ENCODE measurements at regions not wholly inside any gene's neighbourhood (a gene's known extent, or its start where the extent isn't known, plus 50 kb on each side); places are given as distances from the start of the nearest gene placed in this dataset.

GRCh38 chr12:3432176-3432742 lies 58.7 kb upstream of the PRMT8 start:
- H2BK12ac ChIP-seq (ENCODE audit: insufficient read length, low read depth, low read length) = no peak overlapping the region
- H3K27ac Mint-ChIP-seq = peak overlapping the region; percentile 2 to 65 (median 32); a peak in 4 of 7 replicates
- no peak overlapping the region for H3K56ac ChIP-seq (ENCODE audit: insufficient read length, low read depth, low read length)
- no peaks in the 10 kb centered on the region for H3K9me3 ChIP-seq (ENCODE audit: control insufficient read depth, low read depth, low read length)
- H4K20me1 ChIP-seq (ENCODE audit: control insufficient read depth, insufficient read depth, insufficient read length) = no peaks in the 10 kb centered on the region
- no peak overlapping the region for H4K91ac ChIP-seq (ENCODE audit: insufficient read length, low read depth, low read length)
- H3K4me1 Mint-ChIP-seq = peaks cover 38 to 49% of the 10 kb centered on the region in 2 experiments
- H2BK5ac ChIP-seq (ENCODE audit: insufficient read length, low read length) = no peak overlapping the region
- H4K8ac ChIP-seq (replicated peaks; ENCODE audit: insufficient read length, low read depth, low read length) = no peak overlapping the region
- H3K4me3 Mint-ChIP-seq = no peak overlapping the region; a peak in 1 of 5 replicates
- no peak overlapping the region for H3K18ac ChIP-seq (ENCODE audit: insufficient read length, low read depth, low read length)
- H2BK120ac ChIP-seq (ENCODE audit: low read depth, low read length, poor library complexity, severe bottlenecking) = no peak overlapping the region
- no peaks in the 10 kb centered on the region for H3K27me3 ChIP-seq (ENCODE audit: insufficient read depth, low read length)
- H3K14ac ChIP-seq (ENCODE audit: insufficient read depth, low read length) = no peak overlapping the region
- no peak overlapping the region for H2BK20ac ChIP-seq (ENCODE audit: low read depth, low read length, poor library complexity, severe bottlenecking)
- H3K79me1 ChIP-seq (ENCODE audit: insufficient read depth, low read depth, low read length, poor library complexity, severe bottlenecking) = no peaks in the 10 kb centered on the region
- no peak overlapping the region for H3K4ac ChIP-seq (ENCODE audit: low read depth, low read length)
- H3K9ac ChIP-seq (ENCODE audit: extremely low read depth, insufficient read length, low read length) = no peak overlapping the region
- H3K23ac ChIP-seq (ENCODE audit: insufficient read length, low read depth, low read length) = no peak overlapping the region
- no peak overlapping the region for H2AK5ac ChIP-seq (ENCODE audit: insufficient read length, low read length)
- no peaks in the 10 kb centered on the region for H3K23me2 ChIP-seq (ENCODE audit: insufficient read length, low read depth, low read length, poor library complexity, severe bottlenecking)
- H4K5ac ChIP-seq (ENCODE audit: insufficient read length, low read depth, low read length) = no peak overlapping the region
- no CpG with 5 or more reads among the region's 7 CpGs for WGBS (ENCODE audit: extremely low coverage, insufficient read length, low lambda C conversion rate)
- DNase-seq = peak; percentile 86
- no peak overlapping the region for H3K4me2 ChIP-seq (ENCODE audit: insufficient read depth, insufficient read length, low read length)
- no peak for TF ChIP-seq CTCF (conservative IDR thresholded peaks at IDR 0.05)
- peaks cover 18 to 21% of the 10 kb centered on the region in 2 experiments for H3K9me3 Mint-ChIP-seq
- H3K4me1 ChIP-seq (ENCODE audit: insufficient read depth, low read length) = peaks cover 3% of the 10 kb centered on the region; the same call in 1 of the 2 replicates
- no peak overlapping the region for H2BK15ac ChIP-seq (ENCODE audit: low read depth, low read length)
- H3T11ph ChIP-seq (ENCODE audit: low read length) = no peak overlapping the region
- H3K27ac ChIP-seq (ENCODE audit: insufficient read length, low read depth, low read length) = no peak overlapping the region
- H2AFZ ChIP-seq (ENCODE audit: low read length) = no peak overlapping the region
- H3K36me3 Mint-ChIP-seq (ENCODE audit: insufficient read depth in 1 of 3, low read depth in 3 of 3) = peaks cover 9 to 19% (median 10%) of the 10 kb centered on the region in 3 experiments
- H3K79me2 ChIP-seq (ENCODE audit: insufficient read depth, low read length) = no peaks in the 10 kb centered on the region
- peaks cover 22% of the 10 kb centered on the region for H3K27me3 Mint-ChIP-seq (ENCODE audit: low read depth)
